GM18868 (cell line): ENCODE measurements at regions not wholly inside any gene's neighbourhood (a gene's known extent, or its start where the extent isn't known, plus 50 kb on each side); places are given as distances from the start of the nearest gene placed in this dataset.

Experiments used
- ATAC-seq: cut with Tn5 transposase; IDR thresholded peaks from one replicate; pipeline ENCODE4 v1.9.1; 2021; ENCODE audit warnings: mild to moderate bottlenecking, moderate library complexity; ENCODE audit not compliant: unreplicated experiment

GRCh38 chr1:84759756-84760155, 69.5 kb upstream of the SSX2IP start:
- ATAC-seq, result no peak

GRCh38 chr1:84758968-84759491, 68.8 kb upstream of the SSX2IP start:
- no peak for ATAC-seq

- ATAC-seq, result no peak
Measured at GRCh38 chr1:84758476-84758875, 68.2 kb upstream of the SSX2IP start.

GRCh38 chr1:84757301-84757700, 67.0 kb upstream of the SSX2IP start:
- no peak for ATAC-seq

- ATAC-seq, result no peak
Measured at GRCh38 chr1:84756455-84757082, 66.3 kb upstream of the SSX2IP start.

GRCh38 chr1:84756001-84756400, 65.7 kb upstream of the SSX2IP start:
- no peak for ATAC-seq

- no peak for ATAC-seq
Measured at GRCh38 chr1:84755216-84755615, 65.0 kb upstream of the SSX2IP start.

GRCh38 chr1:84754386-84754703, 64.1 kb upstream of the SSX2IP start:
- ATAC-seq, result no peak

GRCh38 chr1:84753516-84754385, 63.5 kb upstream of the SSX2IP start:
- peak; percentile 86 for ATAC-seq

GRCh38 chr1:84750110-84750730, 60.0 kb upstream of the SSX2IP start:
- ATAC-seq, result no peak

GRCh38 chr1:84749427-84749826, 59.2 kb upstream of the SSX2IP start:
- ATAC-seq, result no peak

- ATAC-seq, result no peak
Measured at GRCh38 chr1:84748364-84748763, 58.1 kb upstream of the SSX2IP start.

GRCh38 chr1:84745857-84746256, 55.6 kb upstream of the SSX2IP start:
- ATAC-seq, result no peak

GRCh38 chr1:84743896-84744295, 53.6 kb upstream of the SSX2IP start:
- ATAC-seq, result no peak

- peak; percentile 60 for ATAC-seq
Measured at GRCh38 chr1:84742653-84743052, 52.4 kb upstream of the SSX2IP start.

- ATAC-seq, result no peak
Measured at GRCh38 chr1:84740050-84740714, 49.9 kb upstream of the SSX2IP start.
